Keratinocyte (primary cell): ENCODE measurements at regions not wholly inside any gene's neighbourhood (a gene's known extent, or its start where the extent isn't known, plus 50 kb on each side); places are given as distances from the start of the nearest gene placed in this dataset.

Experiments used
- DNase-seq: peaks from one replicate; pipeline ENCODE4 v3.0.0-alpha.2; 2011; ENCODE audit warnings: low read depth, missing footprints, low spot score
- FAIRE-seq: peaks from 2 replicates; lab custom pipeline; 2011; peaks lifted over from hg19 to GRCh38; lab: Jason Lieb, UNC
- H2AFZ ChIP-seq: 2 replicates; pipeline ENCODE4 v1.6.0; 2012; ENCODE audit warnings: low read length, control low read depth, inconsistent platforms; ENCODE audit not compliant: control insufficient read depth
- H3K27ac ChIP-seq: 2 replicates; pipeline ENCODE4 v1.5.1; 2011; ENCODE audit warnings: low read length; ENCODE audit not compliant: control insufficient read depth, insufficient read depth
- H3K27me3 ChIP-seq: 3 replicates; pipeline ENCODE4 v1.6.0; 2011; ENCODE audit warnings: low read length; ENCODE audit not compliant: control insufficient read depth, insufficient read depth; ENCODE audit errors: extremely low read depth
- H3K36me3 ChIP-seq, 2 experiments: 2 replicates in 1 of 2; 3 replicates in 1 of 2; pipeline ENCODE4 v1.5.1; 2011; ENCODE audit warnings: low read length in 2 of 2, mild to moderate bottlenecking in 1 of 2; ENCODE audit not compliant: control insufficient read depth in 2 of 2, insufficient read depth in 2 of 2; ENCODE audit errors: extremely low read depth in 1 of 2
- H3K4me1 ChIP-seq: 3 replicates; pipeline ENCODE4 v1.5.1; 2011; ENCODE audit warnings: low read length; ENCODE audit not compliant: control insufficient read depth, insufficient read depth; ENCODE audit errors: extremely low read depth
- H3K4me2 ChIP-seq: 3 replicates; pipeline ENCODE4 v1.6.0; 2011; ENCODE audit warnings: low read depth, low read length; ENCODE audit not compliant: control insufficient read depth, insufficient read depth; ENCODE audit errors: extremely low read depth
- H3K4me3 ChIP-seq, 3 experiments: fragments of 200-600 bp in 1 of 3; sonication (generic) in 1 of 3; 2 replicates in 2 of 3; 3 replicates in 1 of 3; pipeline ENCODE4 v1.5.1; 2011 to 2016; ENCODE audit warnings: low read length in 3 of 3, mild to moderate bottlenecking in 3 of 3, control low read depth in 2 of 3, inconsistent platforms in 1 of 3, low read depth in 1 of 3, mixed read lengths in 1 of 3, mixed run types in 1 of 3, moderate library complexity in 1 of 3; ENCODE audit not compliant: control insufficient read depth in 2 of 3, insufficient read depth in 2 of 3; ENCODE audit errors: extremely low read depth in 1 of 3
- H3K79me2 ChIP-seq: 2 replicates; pipeline ENCODE4 v1.6.0; 2012; ENCODE audit warnings: low read length; ENCODE audit not compliant: control insufficient read depth, insufficient read depth
- H3K9ac ChIP-seq: 3 replicates; pipeline ENCODE4 v1.6.0; 2011; ENCODE audit warnings: low read length; ENCODE audit not compliant: control insufficient read depth, insufficient read depth; ENCODE audit errors: extremely low read depth
- H3K9me1 ChIP-seq: 3 replicates; pipeline ENCODE4 v1.6.0; 2011; ENCODE audit warnings: low read length; ENCODE audit not compliant: control insufficient read depth, insufficient read depth; ENCODE audit errors: extremely low read depth
- H3K9me3 ChIP-seq: 2 replicates; pipeline ENCODE4 v1.5.1; 2012; ENCODE audit warnings: low read depth, low read length; ENCODE audit not compliant: control insufficient read depth
- H4K20me1 ChIP-seq: 3 replicates; pipeline ENCODE4 v1.6.0; 2011; ENCODE audit warnings: low read length; ENCODE audit not compliant: control insufficient read depth, insufficient read depth; ENCODE audit errors: extremely low read depth
- EZH2 ChIP-seq: IDR thresholded peaks from one replicate; pipeline ENCODE4 v1.6.1; 2012; ENCODE audit warnings: inconsistent platforms, mild to moderate bottlenecking, low read length, moderate library complexity
- dilution Hi-C: fragments of 300-500 bp; cut with MboI; formaldehyde crosslinking; loops from one replicate; pipeline ENCODE4 v1.7.0; 2020; ENCODE audit warnings: low sequenced_read_pairs; ENCODE audit not compliant: extremely low pct_ligation_motif_present
- TF ChIP-seq, protein P1 (sequence below), 3 experiments: IDR thresholded peaks in 1 of 3; conservative IDR thresholded peaks in 1 of 3; optimal IDR thresholded peaks in 1 of 3; 2 replicates in 2 of 3; 3 replicates in 1 of 3; pipeline versions ENCODE3 to v1.5.1; 2011; ENCODE audit warnings: low read length in 3 of 3, mild to moderate bottlenecking in 3 of 3, moderate library complexity in 2 of 3, control low read depth in 1 of 3, inconsistent platforms in 1 of 3; ENCODE audit not compliant: insufficient read depth in 2 of 3; ENCODE audit errors: extremely low read depth in 1 of 3

DNA sequence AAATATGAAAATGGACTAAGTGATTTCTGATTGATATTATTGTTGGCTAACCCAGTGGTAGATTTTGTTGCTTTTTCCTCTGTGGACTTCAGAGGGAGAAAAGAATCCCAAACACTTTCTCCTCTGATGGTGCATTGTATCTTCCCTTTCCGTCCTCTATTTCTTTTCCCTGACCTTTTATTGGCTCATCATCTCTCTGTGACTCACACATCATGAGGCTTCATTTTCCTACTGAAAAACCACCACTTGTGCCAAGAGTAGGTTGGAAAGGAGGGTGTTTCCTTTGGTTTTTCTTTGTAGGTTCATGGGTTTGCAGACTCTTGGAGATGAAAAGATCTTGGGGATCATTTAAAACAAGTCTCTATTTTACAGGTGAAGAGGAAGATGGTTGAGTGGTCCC, 311.7 kb upstream of the JAG1 start:
- no peak for TF ChIP-seq EZH2
- TF ChIP-seq, protein P1, sequence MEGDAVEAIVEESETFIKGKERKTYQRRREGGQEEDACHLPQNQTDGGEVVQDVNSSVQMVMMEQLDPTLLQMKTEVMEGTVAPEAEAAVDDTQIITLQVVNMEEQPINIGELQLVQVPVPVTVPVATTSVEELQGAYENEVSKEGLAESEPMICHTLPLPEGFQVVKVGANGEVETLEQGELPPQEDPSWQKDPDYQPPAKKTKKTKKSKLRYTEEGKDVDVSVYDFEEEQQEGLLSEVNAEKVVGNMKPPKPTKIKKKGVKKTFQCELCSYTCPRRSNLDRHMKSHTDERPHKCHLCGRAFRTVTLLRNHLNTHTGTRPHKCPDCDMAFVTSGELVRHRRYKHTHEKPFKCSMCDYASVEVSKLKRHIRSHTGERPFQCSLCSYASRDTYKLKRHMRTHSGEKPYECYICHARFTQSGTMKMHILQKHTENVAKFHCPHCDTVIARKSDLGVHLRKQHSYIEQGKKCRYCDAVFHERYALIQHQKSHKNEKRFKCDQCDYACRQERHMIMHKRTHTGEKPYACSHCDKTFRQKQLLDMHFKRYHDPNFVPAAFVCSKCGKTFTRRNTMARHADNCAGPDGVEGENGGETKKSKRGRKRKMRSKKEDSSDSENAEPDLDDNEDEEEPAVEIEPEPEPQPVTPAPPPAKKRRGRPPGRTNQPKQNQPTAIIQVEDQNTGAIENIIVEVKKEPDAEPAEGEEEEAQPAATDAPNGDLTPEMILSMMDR (optimal IDR thresholded peaks at IDR 0.05 in 1 of 3, IDR thresholded peaks at IDR 0.05 in 1 of 3, conservative IDR thresholded peaks at IDR 0.05 in 1 of 3; ENCODE audit: extremely low read depth in 1 of 3, insufficient read depth in 2 of 3, low read length in 3 of 3) = no peak
- no peaks in the 10 kb centered on the region for H3K9me3 ChIP-seq
- peaks cover 25% of the 10 kb centered on the region for H3K4me1 ChIP-seq
- peak overlapping the region; percentile 7 for H3K4me2 ChIP-seq
- no peaks in the 10 kb centered on the region for H3K79me2 ChIP-seq
- no peak overlapping the region for H3K9ac ChIP-seq
- no peaks in the 10 kb centered on the region for H3K9me1 ChIP-seq
- no peaks in the 10 kb centered on the region for H3K36me3 ChIP-seq
- FAIRE-seq (peak; percentile 86), DNase-seq (no peak)
- peak overlapping the region; percentile 0 for H3K27ac ChIP-seq
- H3K27me3 ChIP-seq = no peaks in the 10 kb centered on the region
- no peak overlapping the region for H2AFZ ChIP-seq
- H3K4me3 ChIP-seq = no peak overlapping the region
- dilution Hi-C loops = no loop called here
- H4K20me1 ChIP-seq = no peaks in the 10 kb centered on the region

DNA sequence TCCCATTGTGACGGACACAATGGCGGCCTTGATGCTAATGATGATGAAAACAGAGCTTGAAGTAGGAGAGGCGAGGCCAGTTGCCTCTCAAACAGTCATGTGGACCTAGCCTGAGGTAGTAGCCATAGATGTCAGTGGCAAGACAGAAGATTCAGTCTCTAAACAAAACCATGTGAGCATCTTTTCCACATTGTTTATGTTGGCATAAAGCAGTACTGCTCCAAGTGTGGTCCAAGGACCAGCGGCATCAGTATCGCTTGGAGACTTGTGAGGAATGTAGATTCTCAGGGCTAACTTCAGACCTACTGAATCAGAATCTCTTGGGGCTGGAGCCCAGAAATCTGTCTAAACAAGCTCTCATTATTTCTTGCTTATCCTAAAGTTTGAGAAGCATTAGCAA, 312.8 kb upstream of the JAG1 start:
- Histone ChIP-seq H3K27me3 (no peaks in the 10 kb centered on the region), H3K4me1 (peaks cover 25% of the 10 kb centered on the region), H3K27ac (no peak overlapping the region), H3K79me2 (no peaks in the 10 kb centered on the region), H3K9ac (no peak overlapping the region), H3K9me3 (no peaks in the 10 kb centered on the region), H3K9me1 (no peaks in the 10 kb centered on the region), H2AFZ (no peak overlapping the region), H3K36me3 (no peaks in the 10 kb centered on the region), H3K4me3 (no peak overlapping the region), H4K20me1 (no peaks in the 10 kb centered on the region), H3K4me2 (no peak overlapping the region)
- TF ChIP-seq EZH2 = no peak
- TF ChIP-seq, protein P1 (optimal IDR thresholded peaks at IDR 0.05 in 1 of 3, IDR thresholded peaks at IDR 0.05 in 1 of 3, conservative IDR thresholded peaks at IDR 0.05 in 1 of 3; ENCODE audit: extremely low read depth in 1 of 3, insufficient read depth in 2 of 3, low read length in 3 of 3) = no peak
- dilution Hi-C loops = no loop called here
- FAIRE-seq (peak; percentile 43), DNase-seq (no peak)
